K562 (cell line): ENCODE measurements at regions not wholly inside any gene's neighbourhood (a gene's known extent, or its start where the extent isn't known, plus 50 kb on each side); places are given as distances from the start of the nearest gene placed in this dataset.

Source experiments
- ATAC-seq: fragments of 200-7000 bp; cut with Tn5 transposase; 3 replicates; pipeline ENCODE4 v1.9.1; 2020; ENCODE audit warnings: moderate library complexity
- BruUV-seq: library from RNA; stranded (reverse); fragments of 400-500 nt; replicated peaks from 2 replicates; lab custom pipeline; 2021; lab: Mats Ljungman, UMichigan
- CTCF ChIA-PET: fragments of 300-600 bp; formaldehyde crosslinking; extraction: SDS; loops from one replicate; lab custom pipeline; 2021; ENCODE audit warnings: low intra/inter-chr PET ratio; lab: Yijun Ruan, JAX
- POLR2A ChIA-PET: fragments of 300-600, 350-650 bp; sonication (Branson Sonifier 250); formaldehyde crosslinking; extraction: SDS; loops from one replicate; lab custom pipeline; 2021; ENCODE audit warnings: antibody characterized with exemption, inconsistent platforms; lab: Yijun Ruan, JAX
- DNase-seq, 4 experiments: peaks; one replicate each; pipeline versions ENCODE4 v3.0.0 to v3.0.0-alpha.2; 2011 to 2018; ENCODE audit warnings: low spot score in 3 of 4, mixed read lengths in 3 of 4; ENCODE audit errors: extremely low read depth in 1 of 4
- FAIRE-seq: peaks from 2 replicates; lab custom pipeline; 2011; peaks lifted over from hg19 to GRCh38; lab: Jason Lieb, UNC
- H2AFZ ChIP-seq: 2 replicates; pipeline ENCODE4 v1.6.0; 2011; ENCODE audit warnings: low read depth, low read length, control low read depth, inconsistent platforms
- H3K27ac ChIP-seq: fragments of 200-600 bp; 3 replicates; pipeline ENCODE4 v1.8.0; 2011; ENCODE audit warnings: low read depth, mild to moderate bottlenecking, control low read depth, inconsistent platforms, low read length, moderate library complexity, mixed read lengths; ENCODE audit errors: extremely low read depth
- H3K27me3 ChIP-seq, 2 experiments: fragments of 300-600 bp in 1 of 2; 2 replicates in 1 of 2; 3 replicates in 1 of 2; pipeline versions ENCODE4 v1.6.0 to v1.8.0; 2011; ENCODE audit warnings: inconsistent platforms in 2 of 2, low read length in 2 of 2, mild to moderate bottlenecking in 1 of 2, mixed read lengths in 1 of 2, moderate library complexity in 1 of 2; ENCODE audit not compliant: control insufficient read depth in 2 of 2, insufficient read depth in 2 of 2
- H3K36me3 ChIP-seq: fragments of 300-600 bp; 3 replicates; pipeline ENCODE4 v1.8.0; 2011; ENCODE audit warnings: mild to moderate bottlenecking, low read length, inconsistent platforms; ENCODE audit not compliant: control insufficient read depth, insufficient read depth
- H3K4me1 ChIP-seq, 2 experiments: fragments of 200-600 bp in 1 of 2; replicated peaks in 1 of 2; 2 replicates in 1 of 2; 3 replicates in 1 of 2; pipeline versions ENCODE4 v1.5.1 to v1.8.0; 2011; ENCODE audit warnings: inconsistent platforms in 2 of 2, low read length in 2 of 2, mild to moderate bottlenecking in 1 of 2, mixed read lengths in 1 of 2, moderate library complexity in 1 of 2; ENCODE audit not compliant: control insufficient read depth in 2 of 2, insufficient read depth in 2 of 2
- H3K4me2 ChIP-seq: 2 replicates; pipeline ENCODE4 v1.6.1; 2011; ENCODE audit warnings: low read length, control low read depth, inconsistent platforms, mixed read lengths; ENCODE audit not compliant: insufficient read depth
- H3K4me3 ChIP-seq: fragments of 200-600 bp; sonication (generic), shearing (Covaris generic); 2 replicates; pipeline ENCODE4 v1.5.1; 2016; ENCODE audit warnings: control low read depth, inconsistent platforms
- H3K79me2 ChIP-seq: fragments of 200-600 bp; 3 replicates; pipeline ENCODE4 v1.8.0; 2011; ENCODE audit warnings: low read length, inconsistent platforms; ENCODE audit not compliant: control insufficient read depth, insufficient read depth
- H3K9ac ChIP-seq, 2 experiments: 2 replicates each; pipeline versions ENCODE4 v1.6.0 to v1.6.1; 2011; ENCODE audit warnings: low read depth in 2 of 2, low read length in 2 of 2, control low read depth in 1 of 2, inconsistent platforms in 1 of 2, mild to moderate bottlenecking in 1 of 2, mixed read lengths in 1 of 2; ENCODE audit not compliant: insufficient read depth in 1 of 2
- H3K9me1 ChIP-seq: one replicate; pipeline ENCODE4 v1.6.0; 2011; ENCODE audit warnings: inconsistent platforms, mild to moderate bottlenecking, low read length, moderate library complexity; ENCODE audit not compliant: control insufficient read depth, insufficient read depth
- H3K9me3 ChIP-seq: replicated peaks from 2 replicates; pipeline ENCODE4 v1.5.1; 2011; ENCODE audit warnings: low read depth, low read length, inconsistent platforms; ENCODE audit not compliant: control insufficient read depth, insufficient read depth
- H4K20me1 ChIP-seq: replicated peaks from 2 replicates; pipeline ENCODE4 v1.6.1; 2011; ENCODE audit warnings: low read length, inconsistent platforms, mixed read lengths; ENCODE audit not compliant: control insufficient read depth, insufficient read depth
- CBFA2T2 ChIP-seq: fragments of 450-650 bp; conservative IDR thresholded peaks from 2 replicates; pipeline ENCODE4 v1.6.1; 2017; ENCODE audit warnings: mild to moderate bottlenecking
- CTCF ChIP-seq, 3 experiments: IDR thresholded peaks in 2 of 3; conservative IDR thresholded peaks in 1 of 3; 2 replicates each; pipeline ENCODE4 v1.5.1; 2011 to 2012; ENCODE audit warnings: low read length in 3 of 3, mild to moderate bottlenecking in 3 of 3, control low read depth in 2 of 3, improper control_type of control experiment in 1 of 3, inconsistent platforms in 1 of 3, low read depth in 1 of 3, mixed read lengths in 1 of 3, moderate library complexity in 1 of 3; ENCODE audit not compliant: insufficient read depth in 2 of 3
- LCOR ChIP-seq: sonication (generic); formaldehyde crosslinking; IDR thresholded peaks from 2 replicates; pipeline ENCODE4 v1.8.0; 2022; ENCODE audit warnings: mild to moderate bottlenecking, missing genetic modification reagents
- RBM14 ChIP-seq: fragments of 200-400 bp; formaldehyde crosslinking; IDR thresholded peaks from 2 replicates; pipeline ENCODE4 v1.6.1; 2018; ENCODE audit warnings: low read depth, mild to moderate bottlenecking, low read length, moderate library complexity, borderline replicate concordance; ENCODE audit not compliant: insufficient read depth
- RHOXF2B ChIP-seq: fragments of 250-450 bp; sonication (Bioruptor Pico); conservative IDR thresholded peaks from 2 replicates; pipeline ENCODE4 v1.5.1; 2021
- SMARCC2 ChIP-seq: fragments of 450-650 bp; IDR thresholded peaks from 2 replicates; pipeline ENCODE4 v1.6.1; 2017; ENCODE audit warnings: antibody characterized with exemption, moderate library complexity, mild to moderate bottlenecking, low read depth
- ZKSCAN1 ChIP-seq: fragments of 150-350 bp; IDR thresholded peaks from 2 replicates; pipeline ENCODE4 v1.6.1; 2016; ENCODE audit warnings: low read depth, low read length
- ZNF436 ChIP-seq: fragments of 250-450, 450-650 bp; sonication (Bioruptor Pico); formaldehyde crosslinking; IDR thresholded peaks from 2 replicates; pipeline ENCODE4 v1.7.0; 2020; ENCODE audit warnings: mild to moderate bottlenecking
- WGBS: fragments of 100-300 bp; shearing (Covaris generic); methylation state at CpG from one replicate; pipeline ENCODE4 v1.1.6; 2016; ENCODE audit warnings: low coverage, mixed read lengths; ENCODE audit not compliant: insufficient coverage; ENCODE audit errors: missing lambda C conversion rate; 5-methylcytosine and 5-hydroxymethylcytosine counted together
- in situ Hi-C: fragments of 300-500 bp; cut with MboI; formaldehyde crosslinking; loops from 4 replicates; pipeline ENCODE4 v1.15.0; 2018; ENCODE audit warnings: inconsistent platforms, mixed read lengths
- intact Hi-C: fragments of 100-400 bp; cut with micrococcal nuclease; formaldehyde crosslinking; loops from 2 replicates; pipeline ENCODE4 v1.14.2; 2022

- TF ChIP-seq CBFA2T2 = no peak
- TF ChIP-seq RBM14 = no peak
- no peak for TF ChIP-seq SMARCC2
- TF ChIP-seq LCOR (CRISPR knock-in tag) = no peak
- TF ChIP-seq ZKSCAN1 = no peak
- Histone ChIP-seq H3K36me3 (no peaks in the 10 kb centered on the region), H3K9me1 (no peaks in the 10 kb centered on the region), H3K9ac (no peak overlapping the region), H2AFZ (no peak overlapping the region), H3K9me3 (no peaks in the 10 kb centered on the region), H3K79me2 (no peaks in the 10 kb centered on the region), H3K4me2 (no peak overlapping the region), H3K27me3 (peaks cover 4 to 5% of the 10 kb centered on the region in 2 experiments; a peak in 2 of 5 replicates), H3K4me1 (no peaks in the 10 kb centered on the region), H3K4me3 (no peak overlapping the region), H3K27ac (no peak overlapping the region), H4K20me1 (no peaks in the 10 kb centered on the region)
- DNase-seq (no peak), ATAC-seq (no peak), FAIRE-seq (no peak)
- in situ Hi-C loops = no loop called here
- WGBS = 1% methylated on average over 12 of the region's 12 CpGs
- ChIA-PET CTCF (no interaction called here), POLR2A (no interaction called here)
- intact Hi-C loops = no loop called here
- no TSS peak for BruUV-seq
Measured at GRCh38 chr16:6615636-6616035, 717.0 kb upstream of the RBFOX1 start.

- intact Hi-C loops (no loop called here), in situ Hi-C loops (no loop called here)
- H4K20me1 ChIP-seq = no peaks in the 10 kb centered on the region
- TF ChIP-seq CTCF (IDR thresholded peaks at IDR 0.05 in 2 of 3, conservative IDR thresholded peaks at IDR 0.05 in 1 of 3; ENCODE audit: insufficient read depth in 2 of 3, low read depth in 1 of 3, low read length in 3 of 3) (peak; percentile 27 to 42 (median 42); a peak in 3 of 6 replicates), RHOXF2B (CRISPR knock-in tag) (no peak), ZNF436 (no peak)
- H3K4me1 ChIP-seq = no peaks in the 10 kb centered on the region
- H3K27ac ChIP-seq = no peak overlapping the region
- no peak overlapping the region for H2AFZ ChIP-seq
- no peaks in the 10 kb centered on the region for H3K79me2 ChIP-seq
- H3K4me2 ChIP-seq = no peak overlapping the region
- no peak overlapping the region for H3K4me3 ChIP-seq
- CTCF ChIA-PET = no interaction called here
- no peak overlapping the region for H3K9ac ChIP-seq
- peak; percentile 10 to 28 (median 12) for DNase-seq
- peak; percentile 68 for FAIRE-seq
- POLR2A ChIA-PET = interaction anchor here (0.5 kb wide), 1 partner anchor 14 kb away, joined by 3 read pairs; no protein-coding TSS in a partner anchor
- WGBS = 0% methylated on average over 5 of the region's 7 CpGs
- no peaks in the 10 kb centered on the region for H3K9me3 ChIP-seq
- no peaks in the 10 kb centered on the region for H3K9me1 ChIP-seq
- ATAC-seq = peak; percentile 44; the same call in 1 of the 3 replicates
- BruUV-seq = no TSS peak
- peaks cover 4 to 5% of the 10 kb centered on the region in 2 experiments; a peak in 2 of 5 replicates for H3K27me3 ChIP-seq
- no peaks in the 10 kb centered on the region for H3K36me3 ChIP-seq
Measured at GRCh38 chr16:6611535-6611934, 721.1 kb upstream of the RBFOX1 start.
